Activated CD4-positive, alpha-beta T cell treated with anti-CD3 and anti-CD28 coated beads, Interleukin-2, amount 10 ng/mL, durations not matched to agents 24 days and 14 days (primary cell): ENCODE measurements at regions not wholly inside any gene's neighbourhood (a gene's known extent, or its start where the extent isn't known, plus 50 kb on each side); places are given as distances from the start of the nearest gene placed in this dataset.

Source experiments
- DNase-seq: peaks from one replicate; pipeline ENCODE4 v3.0.0; 2022
- H3K27ac Mint-ChIP-seq: one replicate; pipeline ENCODE4 v1.8.0; 2022; ENCODE audit warnings: mild to moderate bottlenecking, mixed read lengths
- H3K27me3 Mint-ChIP-seq: one replicate; pipeline ENCODE4 v1.8.0; 2022; ENCODE audit warnings: mixed read lengths
- H3K36me3 Mint-ChIP-seq: one replicate; pipeline ENCODE4 v1.8.0; 2022; ENCODE audit warnings: low read depth, mild to moderate bottlenecking, mixed read lengths
- H3K4me1 Mint-ChIP-seq: one replicate; pipeline ENCODE4 v1.8.0; 2021; ENCODE audit warnings: mixed read lengths
- H3K4me3 Mint-ChIP-seq: one replicate; pipeline ENCODE4 v1.8.0; 2022; ENCODE audit warnings: mild to moderate bottlenecking, moderate library complexity, mixed read lengths
- H3K9me3 Mint-ChIP-seq: one replicate; pipeline ENCODE4 v1.8.0; 2021; ENCODE audit warnings: mixed read lengths
- intact Hi-C: fragments of 100-400 bp; cut with micrococcal nuclease; formaldehyde crosslinking; loops from one replicate; pipeline ENCODE4 v1.15.1; 2023

- intact Hi-C loops = no loop called here
- no peaks in the 10 kb centered on the region for H3K27me3 Mint-ChIP-seq
- H3K36me3 Mint-ChIP-seq = no peaks in the 10 kb centered on the region
- peaks cover 9% of the 10 kb centered on the region for H3K4me1 Mint-ChIP-seq
- peaks cover 4% of the 10 kb centered on the region for H3K9me3 Mint-ChIP-seq
- no peak overlapping the region for H3K27ac Mint-ChIP-seq
- no peak overlapping the region for H3K4me3 Mint-ChIP-seq
- DNase-seq = no peak
Observed at GRCh38 chr1:96365076-96365475, 356.5 kb upstream of the PTBP2 start.

- Mint-ChIP-seq H3K4me3 (no peak overlapping the region), H3K27ac (no peak overlapping the region), H3K4me1 (peaks cover 9% of the 10 kb centered on the region), H3K27me3 (no peaks in the 10 kb centered on the region), H3K36me3 (no peaks in the 10 kb centered on the region), H3K9me3 (peaks cover 4% of the 10 kb centered on the region)
- no peak for DNase-seq
- intact Hi-C loops = no loop called here
Observed at GRCh38 chr1:96365596-96366390, 355.8 kb upstream of the PTBP2 start.

DNA sequence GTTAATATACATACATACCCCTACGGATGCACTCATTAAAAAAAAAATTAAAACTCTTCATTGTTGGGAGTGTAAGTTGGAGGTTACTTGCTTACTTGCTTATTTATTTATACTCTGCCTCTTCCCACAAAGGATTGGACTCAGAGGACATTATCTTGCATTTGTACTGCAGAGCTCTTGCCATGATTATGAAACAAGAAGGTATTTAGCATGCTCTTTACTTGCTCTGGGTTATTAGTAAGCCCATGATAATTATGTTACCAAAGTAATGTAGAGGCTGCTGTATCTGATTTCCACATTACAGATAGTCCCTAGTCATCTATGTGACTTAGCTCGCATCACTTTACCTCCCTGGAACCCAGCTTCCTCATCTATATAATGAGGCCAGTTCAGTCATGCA is 355.1 kb upstream of the PTBP2 start:
- Mint-ChIP-seq H3K27ac (no peak overlapping the region), H3K36me3 (no peaks in the 10 kb centered on the region), H3K4me3 (no peak overlapping the region), H3K9me3 (peaks cover 4% of the 10 kb centered on the region), H3K4me1 (peaks cover 9% of the 10 kb centered on the region), H3K27me3 (no peaks in the 10 kb centered on the region)
- intact Hi-C loops = no loop called here
- no peak for DNase-seq

GRCh38 chr1:96367791-96368190 is 353.8 kb upstream of the PTBP2 start:
- Mint-ChIP-seq H3K4me3 (no peak overlapping the region), H3K36me3 (no peaks in the 10 kb centered on the region), H3K27ac (no peak overlapping the region), H3K4me1 (peaks cover 5% of the 10 kb centered on the region), H3K27me3 (no peaks in the 10 kb centered on the region), H3K9me3 (peaks cover 1% of the 10 kb centered on the region)
- DNase-seq = no peak
- intact Hi-C loops = no loop called here

DNA sequence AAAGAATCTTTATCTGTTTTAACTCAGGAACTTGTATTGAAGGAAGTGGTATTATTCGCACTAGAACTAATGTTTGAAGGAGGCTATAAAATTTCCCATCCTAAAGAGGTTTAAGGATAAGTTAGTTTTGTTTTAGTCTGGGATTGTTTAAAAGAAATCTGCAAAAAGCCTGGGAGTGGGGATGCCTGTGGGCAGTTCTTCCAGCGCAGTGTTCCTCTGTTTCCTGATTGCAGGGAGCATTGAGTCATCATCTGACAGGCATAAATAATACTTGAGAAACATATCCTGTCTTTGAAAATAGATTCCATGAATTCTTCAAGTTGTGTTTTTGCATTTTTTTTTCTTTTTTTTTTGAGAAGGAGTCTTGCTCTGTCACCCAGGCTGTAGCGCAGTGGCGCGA is 350.8 kb upstream of the PTBP2 start:
- H3K27ac Mint-ChIP-seq = no peak overlapping the region

GRCh38 chr1:96372881-96373280 is 348.7 kb upstream of the PTBP2 start:
- H3K27ac Mint-ChIP-seq = no peak overlapping the region
- no peaks in the 10 kb centered on the region for H3K4me1 Mint-ChIP-seq
- H3K9me3 Mint-ChIP-seq = no peaks in the 10 kb centered on the region
- DNase-seq = no peak
- H3K36me3 Mint-ChIP-seq = no peaks in the 10 kb centered on the region
- intact Hi-C loops = no loop called here
- no peaks in the 10 kb centered on the region for H3K27me3 Mint-ChIP-seq
- no peak overlapping the region for H3K4me3 Mint-ChIP-seq

More for the DNA sequence above, 350.8 kb upstream of the PTBP2 start:
- H3K4me1 Mint-ChIP-seq = no peaks in the 10 kb centered on the region
- H3K36me3 Mint-ChIP-seq = no peaks in the 10 kb centered on the region
- no peak overlapping the region for H3K4me3 Mint-ChIP-seq
- DNase-seq = no peak
- no peaks in the 10 kb centered on the region for H3K27me3 Mint-ChIP-seq
- H3K9me3 Mint-ChIP-seq = no peaks in the 10 kb centered on the region
- intact Hi-C loops = no loop called here

GRCh38 chr1:96374076-96374762 is 347.4 kb upstream of the PTBP2 start:
- H3K4me1 Mint-ChIP-seq = no peaks in the 10 kb centered on the region
- no peak overlapping the region for H3K27ac Mint-ChIP-seq
- intact Hi-C loops = no loop called here
- no peaks in the 10 kb centered on the region for H3K27me3 Mint-ChIP-seq
- no peak overlapping the region for H3K4me3 Mint-ChIP-seq
- no peak for DNase-seq
- H3K36me3 Mint-ChIP-seq = no peaks in the 10 kb centered on the region
- peaks cover 4% of the 10 kb centered on the region for H3K9me3 Mint-ChIP-seq

DNA sequence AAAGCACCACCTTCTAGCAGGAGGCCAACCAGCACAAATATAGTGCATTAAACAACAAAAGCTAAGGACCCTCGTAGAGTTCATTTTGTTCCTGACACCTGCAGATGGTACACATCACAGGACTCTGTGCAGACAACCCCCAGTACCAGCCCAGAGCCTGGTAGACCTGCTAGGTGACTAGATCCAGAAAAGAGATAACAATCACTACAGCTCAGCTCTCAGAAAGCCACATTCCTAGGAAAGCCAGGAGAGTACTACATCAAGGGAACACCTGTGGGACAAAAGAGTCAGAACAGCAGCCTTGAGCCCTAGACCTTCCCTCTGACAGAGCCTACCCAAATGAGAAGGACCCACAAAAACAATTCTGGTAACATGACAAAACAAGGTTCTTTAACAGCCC is 344.7 kb upstream of the PTBP2 start:
- intact Hi-C loops = no loop called here
- Mint-ChIP-seq H3K36me3 (no peaks in the 10 kb centered on the region), H3K27ac (no peak overlapping the region), H3K9me3 (peaks cover 4% of the 10 kb centered on the region), H3K4me1 (no peaks in the 10 kb centered on the region), H3K27me3 (no peaks in the 10 kb centered on the region), H3K4me3 (no peak overlapping the region)
- DNase-seq = no peak

DNA sequence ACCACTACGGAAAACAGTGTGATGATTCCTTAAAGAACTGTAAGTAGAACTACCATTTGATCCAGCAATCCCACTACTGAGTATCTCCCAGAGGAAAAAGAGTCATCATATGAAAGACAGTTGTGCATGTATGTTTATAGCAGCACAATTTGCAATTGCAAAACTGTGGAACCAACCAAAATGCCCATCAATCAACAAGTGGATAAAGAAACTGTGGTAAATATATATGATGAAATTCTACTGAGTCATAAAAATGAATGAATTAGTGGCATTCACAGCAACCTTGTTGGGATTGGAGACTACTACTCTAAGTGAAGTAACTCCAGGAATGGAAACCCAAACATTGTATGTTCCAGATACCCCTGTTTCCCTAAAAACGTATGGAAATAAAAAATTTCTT is 337.0 kb upstream of the PTBP2 start:
- Mint-ChIP-seq H3K36me3 (no peaks in the 10 kb centered on the region), H3K27ac (no peak overlapping the region), H3K9me3 (peaks cover 4% of the 10 kb centered on the region), H3K4me3 (no peak overlapping the region), H3K27me3 (no peaks in the 10 kb centered on the region), H3K4me1 (no peaks in the 10 kb centered on the region)
- DNase-seq = no peak
- intact Hi-C loops = no loop called here

DNA sequence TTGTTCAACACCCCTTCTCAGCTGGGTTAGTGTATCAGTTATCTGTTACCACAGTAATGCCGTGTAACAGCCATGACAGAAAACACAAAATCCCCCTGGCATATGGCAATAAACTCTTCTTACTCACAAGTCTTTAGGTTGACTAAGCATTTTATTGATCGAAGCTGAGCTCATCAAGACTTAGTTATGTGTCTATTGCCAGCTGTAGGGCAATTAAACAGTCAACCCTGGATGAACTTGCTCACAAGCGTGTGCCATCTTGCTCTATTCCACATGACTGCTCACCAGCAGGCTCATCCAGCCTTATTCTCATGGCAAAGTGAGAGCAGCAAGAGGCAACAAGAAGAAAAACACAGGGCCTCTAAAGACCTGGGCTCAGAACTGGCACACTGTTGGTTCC is 333.8 kb upstream of the PTBP2 start:
- Mint-ChIP-seq H3K9me3 (peaks cover 4% of the 10 kb centered on the region), H3K4me1 (no peaks in the 10 kb centered on the region), H3K36me3 (no peaks in the 10 kb centered on the region), H3K4me3 (no peak overlapping the region), H3K27me3 (no peaks in the 10 kb centered on the region), H3K27ac (no peak overlapping the region)
- no peak for DNase-seq
- intact Hi-C loops = no loop called here

- no peak overlapping the region for H3K4me3 Mint-ChIP-seq
- no peaks in the 10 kb centered on the region for H3K36me3 Mint-ChIP-seq
- peaks cover 4% of the 10 kb centered on the region for H3K9me3 Mint-ChIP-seq
- H3K4me1 Mint-ChIP-seq = no peaks in the 10 kb centered on the region
- no peak overlapping the region for H3K27ac Mint-ChIP-seq
- no peak for DNase-seq
- no peaks in the 10 kb centered on the region for H3K27me3 Mint-ChIP-seq
- intact Hi-C loops = no loop called here
Observed at GRCh38 chr1:96388421-96389310, 332.9 kb upstream of the PTBP2 start.

DNA sequence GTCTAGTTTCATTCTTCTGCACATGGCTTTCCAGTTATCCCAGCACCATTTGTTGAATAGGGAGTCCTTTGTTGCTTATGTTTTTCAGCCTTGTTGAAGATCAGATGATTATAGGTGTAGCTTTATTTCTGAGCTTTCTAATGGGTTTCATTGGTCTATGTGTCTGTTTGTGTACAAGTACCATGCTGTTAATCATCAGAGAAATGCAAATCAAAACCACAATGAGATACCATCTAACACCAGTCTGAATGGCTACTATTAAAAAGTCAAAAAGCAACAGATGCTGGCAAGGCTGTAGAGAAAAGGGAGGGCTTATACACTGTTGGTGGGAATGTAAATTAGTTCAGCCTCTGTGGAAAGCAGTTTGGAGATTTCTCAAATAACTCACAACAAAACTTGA is 321.5 kb upstream of the PTBP2 start:
- Mint-ChIP-seq H3K4me1 (no peaks in the 10 kb centered on the region), H3K9me3 (no peaks in the 10 kb centered on the region), H3K27me3 (no peaks in the 10 kb centered on the region), H3K27ac (no peak overlapping the region), H3K36me3 (no peaks in the 10 kb centered on the region), H3K4me3 (no peak overlapping the region)
- intact Hi-C loops = no loop called here
- no peak for DNase-seq

DNA sequence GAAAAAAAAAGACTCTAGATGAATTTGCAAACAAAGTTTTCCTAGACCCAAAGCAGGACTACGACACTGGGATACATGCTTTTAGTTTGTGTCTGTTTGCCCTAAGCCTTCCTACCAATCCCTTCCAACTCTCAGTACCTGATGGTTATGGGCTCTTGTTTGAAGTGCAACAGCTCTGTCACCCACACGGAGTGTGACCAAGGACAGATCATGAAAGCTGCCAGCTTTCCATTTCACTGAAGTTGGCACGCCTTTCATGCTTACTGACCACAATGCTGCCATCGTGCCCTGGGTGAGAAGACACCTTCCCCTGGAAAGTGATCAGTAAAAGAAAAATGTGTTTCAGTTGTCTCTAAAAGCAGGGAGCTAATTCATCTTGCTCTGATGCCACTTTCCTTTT is 312.5 kb upstream of the PTBP2 start:
- Mint-ChIP-seq H3K4me1 (no peaks in the 10 kb centered on the region), H3K9me3 (no peaks in the 10 kb centered on the region), H3K36me3 (no peaks in the 10 kb centered on the region), H3K4me3 (no peak overlapping the region), H3K27me3 (no peaks in the 10 kb centered on the region), H3K27ac (no peak overlapping the region)
- no peak for DNase-seq
- intact Hi-C loops = no loop called here

DNA sequence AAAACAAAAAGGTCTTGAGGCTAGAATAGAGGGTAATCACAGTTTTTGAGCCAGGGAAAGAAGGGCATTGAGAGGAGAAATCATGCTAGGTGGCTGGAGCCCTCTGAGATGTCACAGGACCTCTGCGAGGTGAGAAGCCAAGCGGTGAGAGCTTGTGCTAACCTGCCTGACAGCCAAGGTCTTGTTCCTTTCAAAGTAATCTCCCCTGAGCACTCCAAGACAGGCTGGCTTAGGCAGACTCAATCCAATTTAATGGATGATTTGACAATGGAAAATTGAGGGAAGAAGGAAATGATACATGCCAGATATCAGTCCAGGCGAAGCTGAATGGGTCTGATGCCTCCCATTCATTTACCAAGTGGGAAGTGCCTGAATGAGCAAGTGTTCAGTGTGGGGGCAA is 311.9 kb upstream of the PTBP2 start:
- intact Hi-C loops = no loop called here
- no peaks in the 10 kb centered on the region for H3K27me3 Mint-ChIP-seq
- no peak for DNase-seq
- H3K4me1 Mint-ChIP-seq = no peaks in the 10 kb centered on the region
- H3K36me3 Mint-ChIP-seq = no peaks in the 10 kb centered on the region
- H3K9me3 Mint-ChIP-seq = no peaks in the 10 kb centered on the region
- no peak overlapping the region for H3K4me3 Mint-ChIP-seq
- H3K27ac Mint-ChIP-seq = no peak overlapping the region
